GM23338 (cell line): ENCODE measurements at regions not wholly inside any gene's neighbourhood (a gene's known extent, or its start where the extent isn't known, plus 50 kb on each side); places are given as distances from the start of the nearest gene placed in this dataset.

Experiments used
- ATAC-seq: fragments of 200-7000 bp; cut with Tn5 transposase; 3 replicates; pipeline ENCODE4 v1.9.1; 2020
- DNase-seq: peaks from one replicate; pipeline ENCODE4 v3.0.0-alpha.2; 2015; ENCODE audit warnings: low spot score
- H2AFZ ChIP-seq: fragments of 200-600 bp; sonication (generic); 2 replicates; pipeline ENCODE4 v1.8.0; 2016; ENCODE audit warnings: antibody characterized with exemption, mild to moderate bottlenecking, moderate library complexity
- H3F3A ChIP-seq: fragments of 200-600 bp; sonication (generic); replicated peaks from 2 replicates; pipeline ENCODE4 v1.8.0; 2017; ENCODE audit warnings: antibody characterized with exemption, mixed run types, low read depth
- H3K27ac ChIP-seq: fragments of 200-600 bp; sonication (generic); 2 replicates; pipeline ENCODE4 v1.6.1; 2016; ENCODE audit warnings: low read depth
- H3K27me3 ChIP-seq: fragments of 200-600 bp; sonication (generic); 2 replicates; pipeline ENCODE4 v1.8.0; 2016; ENCODE audit warnings: mild to moderate bottlenecking, mixed run types, moderate library complexity; ENCODE audit not compliant: insufficient read depth
- H3K36me3 ChIP-seq: fragments of 200-600 bp; sonication (generic); 2 replicates; pipeline ENCODE4 v1.8.0; 2016; ENCODE audit warnings: mild to moderate bottlenecking; ENCODE audit not compliant: insufficient read depth
- H3K4me1 ChIP-seq: fragments of 200-600 bp; sonication (generic); 2 replicates; pipeline ENCODE4 v1.8.0; 2016; ENCODE audit warnings: mild to moderate bottlenecking, moderate library complexity; ENCODE audit not compliant: insufficient read depth
- H3K4me2 ChIP-seq: fragments of 200-600 bp; sonication (generic); 2 replicates; pipeline ENCODE4 v1.7.1; 2017; ENCODE audit warnings: mixed run types
- H3K4me3 ChIP-seq: fragments of 200-600 bp; sonication (generic); 2 replicates; pipeline ENCODE4 v1.6.1; 2016; ENCODE audit warnings: mixed run types
- H3K79me2 ChIP-seq: fragments of 200-600 bp; sonication (generic); replicated peaks from 2 replicates; pipeline ENCODE4 v1.8.0; 2017; ENCODE audit warnings: mild to moderate bottlenecking; ENCODE audit not compliant: insufficient read depth
- H3K9me2 ChIP-seq: fragments of 200-600 bp; sonication (generic); 2 replicates; pipeline ENCODE4 v1.8.0; 2017; ENCODE audit not compliant: insufficient read depth
- H4K20me1 ChIP-seq: fragments of 200-600 bp; sonication (generic); replicated peaks from 2 replicates; pipeline ENCODE4 v1.8.0; 2017; ENCODE audit warnings: mild to moderate bottlenecking; ENCODE audit not compliant: insufficient read depth
- H3K27ac Mint-ChIP-seq: 2 replicates; pipeline ENCODE4 v1.8.0; 2020; ENCODE audit warnings: inconsistent platforms, mild to moderate bottlenecking, moderate library complexity, mixed read lengths
- H3K27me3 Mint-ChIP-seq: 3 replicates; pipeline ENCODE4 v1.8.0; 2022; ENCODE audit warnings: low read depth, mild to moderate bottlenecking, moderate library complexity, mixed read lengths, inconsistent platforms; ENCODE audit not compliant: insufficient read depth, poor library complexity
- H3K36me3 Mint-ChIP-seq: 3 replicates; pipeline ENCODE4 v1.8.0; 2021; ENCODE audit warnings: low read depth, mild to moderate bottlenecking, inconsistent platforms, moderate library complexity, mixed read lengths
- H3K4me1 Mint-ChIP-seq: 3 replicates; pipeline ENCODE4 v1.8.0; 2020; ENCODE audit warnings: mild to moderate bottlenecking, inconsistent platforms, mixed read lengths
- H3K4me3 Mint-ChIP-seq: 3 replicates; pipeline ENCODE4 v1.8.0; 2021; ENCODE audit warnings: moderate library complexity, mild to moderate bottlenecking, inconsistent platforms, mixed read lengths
- H3K9me3 Mint-ChIP-seq: 3 replicates; pipeline ENCODE4 v1.8.0; 2020; ENCODE audit warnings: moderate library complexity, mild to moderate bottlenecking, inconsistent platforms, mixed read lengths
- CREB1 ChIP-seq: fragments of 250-450 bp; sonication (Bioruptor Pico); IDR thresholded peaks from 2 replicates; pipeline ENCODE4 v1.5.0; 2020; ENCODE audit warnings: low read depth, mild to moderate bottlenecking, moderate library complexity
- EZH2 ChIP-seq: fragments of 200-600 bp; sonication (generic); IDR thresholded peaks from one replicate; pipeline ENCODE4 v1.8.0; 2017; ENCODE audit warnings: antibody characterized with exemption, mild to moderate bottlenecking, low read depth; ENCODE audit not compliant: unreplicated experiment
- EZH2phosphoT487 ChIP-seq: fragments of 200-600 bp; sonication (generic); IDR thresholded peaks from one replicate; pipeline ENCODE4 v1.8.1; 2018; ENCODE audit warnings: antibody characterized with exemption; ENCODE audit not compliant: unreplicated experiment
- JUNB ChIP-seq: IDR thresholded peaks from one replicate; pipeline ENCODE4 v1.6.1; 2016; ENCODE audit warnings: antibody characterized with exemption; ENCODE audit not compliant: unreplicated experiment
- NANOG ChIP-seq: IDR thresholded peaks from 2 replicates; pipeline ENCODE4 v1.6.1; 2016; ENCODE audit warnings: antibody characterized with exemption, borderline replicate concordance
- POLR2AphosphoS5 ChIP-seq: IDR thresholded peaks from 2 replicates; pipeline ENCODE4 v1.6.1; 2016; ENCODE audit warnings: antibody characterized with exemption, low read depth
- STAT1 ChIP-seq: IDR thresholded peaks from one replicate; pipeline ENCODE4 v1.6.1; 2016; ENCODE audit warnings: antibody characterized with exemption; ENCODE audit not compliant: unreplicated experiment
- ZNF114 ChIP-seq: fragments of 250-450 bp; sonication (Bioruptor Pico); IDR thresholded peaks from 2 replicates; pipeline ENCODE4 v1.5.0; 2020; ENCODE audit warnings: mild to moderate bottlenecking, moderate library complexity
- ZNF331 ChIP-seq: fragments of 250-450 bp; sonication (Bioruptor Pico); IDR thresholded peaks from 2 replicates; pipeline ENCODE4 v1.5.0; 2020; ENCODE audit warnings: low read depth, mild to moderate bottlenecking, moderate library complexity
- TF ChIP-seq, protein P1 (sequence below): fragments of 250-450 bp; sonication (Bioruptor Pico); IDR thresholded peaks from 2 replicates; pipeline ENCODE4 v1.5.0; 2020; ENCODE audit warnings: mild to moderate bottlenecking, moderate library complexity
- TF ChIP-seq, protein P2 (sequence below): IDR thresholded peaks from one replicate; pipeline ENCODE4 v1.6.1; 2018; ENCODE audit warnings: antibody characterized with exemption; ENCODE audit not compliant: unreplicated experiment
- TF ChIP-seq, protein P3 (sequence below): IDR thresholded peaks from 2 replicates; pipeline ENCODE4 v1.6.1; 2016; ENCODE audit warnings: antibody characterized with exemption
- TF ChIP-seq, protein P4 (sequence below), 2 experiments: fragments of 200-600 bp in 1 of 2; sonication (generic) in 1 of 2; conservative IDR thresholded peaks; 2 replicates each; pipeline versions ENCODE4 v1.5.1 to v1.6.1; 2016 to 2017; ENCODE audit warnings: antibody characterized with exemption in 2 of 2, low read depth in 2 of 2, mild to moderate bottlenecking in 2 of 2, moderate library complexity in 1 of 2

DNA sequence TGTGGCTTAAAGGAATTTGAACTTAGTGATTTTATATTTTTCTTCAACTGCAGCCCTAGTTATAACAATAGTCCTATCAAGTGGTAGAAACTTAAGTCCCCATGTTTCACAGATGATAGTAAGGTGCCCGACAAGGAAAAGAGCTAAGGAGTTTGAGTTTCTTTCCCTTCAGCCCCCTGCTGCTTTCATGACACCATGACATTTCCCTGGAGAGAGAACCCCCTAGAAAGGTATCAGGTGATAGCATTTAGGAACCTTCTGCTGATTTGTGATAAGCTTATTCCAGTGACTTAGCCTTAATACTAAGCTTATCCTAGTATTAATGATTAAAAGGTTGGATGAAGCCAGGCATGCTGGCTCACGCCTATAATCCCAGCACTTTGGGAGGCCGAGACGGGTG, 623.8 kb upstream of the TYRP1 start:
- Histone ChIP-seq H3K27me3 (no peaks in the 10 kb centered on the region), H3K4me2 (no peak overlapping the region), H3K27ac (no peak overlapping the region), H3K79me2 (no peaks in the 10 kb centered on the region), H2AFZ (no peak overlapping the region), H3K4me3 (no peak overlapping the region), H3K4me1 (no peaks in the 10 kb centered on the region), H3F3A (no peaks in the 10 kb centered on the region), H3K36me3 (no peaks in the 10 kb centered on the region), H4K20me1 (no peaks in the 10 kb centered on the region), H3K9me2 (no peaks in the 10 kb centered on the region)
- peaks cover 15% of the 10 kb centered on the region for H3K9me3 Mint-ChIP-seq
- no peaks in the 10 kb centered on the region for H3K27me3 Mint-ChIP-seq
- H3K36me3 Mint-ChIP-seq, result peaks cover 11% of the 10 kb centered on the region; the same call in 2 of the 3 replicates
- DNase-seq (no peak), ATAC-seq (no peak)
- H3K4me1 Mint-ChIP-seq, result no peaks in the 10 kb centered on the region
- no peak overlapping the region for H3K4me3 Mint-ChIP-seq
- TF ChIP-seq JUNB, result no peak
- TF ChIP-seq, protein P1, sequence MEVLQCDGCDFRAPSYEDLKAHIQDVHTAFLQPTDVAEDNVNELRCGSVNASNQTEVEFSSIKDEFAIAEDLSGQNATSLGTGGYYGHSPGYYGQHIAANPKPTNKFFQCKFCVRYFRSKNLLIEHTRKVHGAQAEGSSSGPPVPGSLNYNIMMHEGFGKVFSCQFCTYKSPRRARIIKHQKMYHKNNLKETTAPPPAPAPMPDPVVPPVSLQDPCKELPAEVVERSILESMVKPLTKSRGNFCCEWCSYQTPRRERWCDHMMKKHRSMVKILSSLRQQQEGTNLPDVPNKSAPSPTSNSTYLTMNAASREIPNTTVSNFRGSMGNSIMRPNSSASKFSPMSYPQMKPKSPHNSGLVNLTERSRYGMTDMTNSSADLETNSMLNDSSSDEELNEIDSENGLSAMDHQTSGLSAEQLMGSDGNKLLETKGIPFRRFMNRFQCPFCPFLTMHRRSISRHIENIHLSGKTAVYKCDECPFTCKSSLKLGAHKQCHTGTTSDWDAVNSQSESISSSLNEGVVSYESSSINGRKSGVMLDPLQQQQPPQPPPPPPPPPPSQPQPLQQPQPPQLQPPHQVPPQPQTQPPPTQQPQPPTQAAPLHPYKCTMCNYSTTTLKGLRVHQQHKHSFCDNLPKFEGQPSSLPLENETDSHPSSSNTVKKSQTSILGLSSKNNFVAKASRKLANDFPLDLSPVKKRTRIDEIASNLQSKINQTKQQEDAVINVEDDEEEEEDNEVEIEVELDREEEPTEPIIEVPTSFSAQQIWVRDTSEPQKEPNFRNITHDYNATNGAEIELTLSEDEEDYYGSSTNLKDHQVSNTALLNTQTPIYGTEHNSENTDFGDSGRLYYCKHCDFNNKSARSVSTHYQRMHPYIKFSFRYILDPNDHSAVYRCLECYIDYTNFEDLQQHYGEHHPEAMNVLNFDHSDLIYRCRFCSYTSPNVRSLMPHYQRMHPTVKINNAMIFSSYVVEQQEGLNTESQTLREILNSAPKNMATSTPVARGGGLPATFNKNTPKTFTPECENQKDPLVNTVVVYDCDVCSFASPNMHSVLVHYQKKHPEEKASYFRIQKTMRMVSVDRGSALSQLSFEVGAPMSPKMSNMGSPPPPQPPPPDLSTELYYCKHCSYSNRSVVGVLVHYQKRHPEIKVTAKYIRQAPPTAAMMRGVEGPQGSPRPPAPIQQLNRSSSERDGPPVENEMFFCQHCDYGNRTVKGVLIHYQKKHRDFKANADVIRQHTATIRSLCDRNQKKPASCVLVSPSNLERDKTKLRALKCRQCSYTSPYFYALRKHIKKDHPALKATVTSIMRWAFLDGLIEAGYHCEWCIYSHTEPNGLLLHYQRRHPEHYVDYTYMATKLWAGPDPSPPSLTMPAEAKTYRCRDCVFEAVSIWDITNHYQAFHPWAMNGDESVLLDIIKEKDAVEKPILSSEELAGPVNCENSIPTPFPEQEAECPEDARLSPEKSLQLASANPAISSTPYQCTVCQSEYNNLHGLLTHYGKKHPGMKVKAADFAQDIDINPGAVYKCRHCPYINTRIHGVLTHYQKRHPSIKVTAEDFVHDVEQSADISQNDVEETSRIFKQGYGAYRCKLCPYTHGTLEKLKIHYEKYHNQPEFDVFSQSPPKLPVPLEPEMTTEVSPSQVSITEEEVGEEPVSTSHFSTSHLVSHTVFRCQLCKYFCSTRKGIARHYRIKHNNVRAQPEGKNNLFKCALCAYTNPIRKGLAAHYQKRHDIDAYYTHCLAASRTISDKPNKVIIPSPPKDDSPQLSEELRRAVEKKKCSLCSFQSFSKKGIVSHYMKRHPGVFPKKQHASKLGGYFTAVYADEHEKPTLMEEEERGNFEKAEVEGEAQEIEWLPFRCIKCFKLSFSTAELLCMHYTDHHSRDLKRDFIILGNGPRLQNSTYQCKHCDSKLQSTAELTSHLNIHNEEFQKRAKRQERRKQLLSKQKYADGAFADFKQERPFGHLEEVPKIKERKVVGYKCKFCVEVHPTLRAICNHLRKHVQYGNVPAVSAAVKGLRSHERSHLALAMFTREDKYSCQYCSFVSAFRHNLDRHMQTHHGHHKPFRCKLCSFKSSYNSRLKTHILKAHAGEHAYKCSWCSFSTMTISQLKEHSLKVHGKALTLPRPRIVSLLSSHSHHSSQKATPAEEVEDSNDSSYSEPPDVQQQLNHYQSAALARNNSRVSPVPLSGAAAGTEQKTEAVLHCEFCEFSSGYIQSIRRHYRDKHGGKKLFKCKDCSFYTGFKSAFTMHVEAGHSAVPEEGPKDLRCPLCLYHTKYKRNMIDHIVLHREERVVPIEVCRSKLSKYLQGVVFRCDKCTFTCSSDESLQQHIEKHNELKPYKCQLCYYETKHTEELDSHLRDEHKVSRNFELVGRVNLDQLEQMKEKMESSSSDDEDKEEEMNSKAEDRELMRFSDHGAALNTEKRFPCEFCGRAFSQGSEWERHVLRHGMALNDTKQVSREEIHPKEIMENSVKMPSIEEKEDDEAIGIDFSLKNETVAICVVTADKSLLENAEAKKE (CRISPR knock-in tag), result no peak
- TF ChIP-seq, protein P2, sequence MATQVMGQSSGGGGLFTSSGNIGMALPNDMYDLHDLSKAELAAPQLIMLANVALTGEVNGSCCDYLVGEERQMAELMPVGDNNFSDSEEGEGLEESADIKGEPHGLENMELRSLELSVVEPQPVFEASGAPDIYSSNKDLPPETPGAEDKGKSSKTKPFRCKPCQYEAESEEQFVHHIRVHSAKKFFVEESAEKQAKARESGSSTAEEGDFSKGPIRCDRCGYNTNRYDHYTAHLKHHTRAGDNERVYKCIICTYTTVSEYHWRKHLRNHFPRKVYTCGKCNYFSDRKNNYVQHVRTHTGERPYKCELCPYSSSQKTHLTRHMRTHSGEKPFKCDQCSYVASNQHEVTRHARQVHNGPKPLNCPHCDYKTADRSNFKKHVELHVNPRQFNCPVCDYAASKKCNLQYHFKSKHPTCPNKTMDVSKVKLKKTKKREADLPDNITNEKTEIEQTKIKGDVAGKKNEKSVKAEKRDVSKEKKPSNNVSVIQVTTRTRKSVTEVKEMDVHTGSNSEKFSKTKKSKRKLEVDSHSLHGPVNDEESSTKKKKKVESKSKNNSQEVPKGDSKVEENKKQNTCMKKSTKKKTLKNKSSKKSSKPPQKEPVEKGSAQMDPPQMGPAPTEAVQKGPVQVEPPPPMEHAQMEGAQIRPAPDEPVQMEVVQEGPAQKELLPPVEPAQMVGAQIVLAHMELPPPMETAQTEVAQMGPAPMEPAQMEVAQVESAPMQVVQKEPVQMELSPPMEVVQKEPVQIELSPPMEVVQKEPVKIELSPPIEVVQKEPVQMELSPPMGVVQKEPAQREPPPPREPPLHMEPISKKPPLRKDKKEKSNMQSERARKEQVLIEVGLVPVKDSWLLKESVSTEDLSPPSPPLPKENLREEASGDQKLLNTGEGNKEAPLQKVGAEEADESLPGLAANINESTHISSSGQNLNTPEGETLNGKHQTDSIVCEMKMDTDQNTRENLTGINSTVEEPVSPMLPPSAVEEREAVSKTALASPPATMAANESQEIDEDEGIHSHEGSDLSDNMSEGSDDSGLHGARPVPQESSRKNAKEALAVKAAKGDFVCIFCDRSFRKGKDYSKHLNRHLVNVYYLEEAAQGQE, result no peak
- TF ChIP-seq ZNF114 (CRISPR knock-in tag), result no peak
- TF ChIP-seq NANOG, result no peak
- TF ChIP-seq, protein P3, sequence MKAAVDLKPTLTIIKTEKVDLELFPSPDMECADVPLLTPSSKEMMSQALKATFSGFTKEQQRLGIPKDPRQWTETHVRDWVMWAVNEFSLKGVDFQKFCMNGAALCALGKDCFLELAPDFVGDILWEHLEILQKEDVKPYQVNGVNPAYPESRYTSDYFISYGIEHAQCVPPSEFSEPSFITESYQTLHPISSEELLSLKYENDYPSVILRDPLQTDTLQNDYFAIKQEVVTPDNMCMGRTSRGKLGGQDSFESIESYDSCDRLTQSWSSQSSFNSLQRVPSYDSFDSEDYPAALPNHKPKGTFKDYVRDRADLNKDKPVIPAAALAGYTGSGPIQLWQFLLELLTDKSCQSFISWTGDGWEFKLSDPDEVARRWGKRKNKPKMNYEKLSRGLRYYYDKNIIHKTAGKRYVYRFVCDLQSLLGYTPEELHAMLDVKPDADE, result no peak
- TF ChIP-seq POLR2AphosphoS5, result no peak
- no peak for TF ChIP-seq STAT1
- TF ChIP-seq EZH2phosphoT487, result no peak
- no peak for TF ChIP-seq CREB1 (CRISPR knock-in tag)
- TF ChIP-seq, protein P4, sequence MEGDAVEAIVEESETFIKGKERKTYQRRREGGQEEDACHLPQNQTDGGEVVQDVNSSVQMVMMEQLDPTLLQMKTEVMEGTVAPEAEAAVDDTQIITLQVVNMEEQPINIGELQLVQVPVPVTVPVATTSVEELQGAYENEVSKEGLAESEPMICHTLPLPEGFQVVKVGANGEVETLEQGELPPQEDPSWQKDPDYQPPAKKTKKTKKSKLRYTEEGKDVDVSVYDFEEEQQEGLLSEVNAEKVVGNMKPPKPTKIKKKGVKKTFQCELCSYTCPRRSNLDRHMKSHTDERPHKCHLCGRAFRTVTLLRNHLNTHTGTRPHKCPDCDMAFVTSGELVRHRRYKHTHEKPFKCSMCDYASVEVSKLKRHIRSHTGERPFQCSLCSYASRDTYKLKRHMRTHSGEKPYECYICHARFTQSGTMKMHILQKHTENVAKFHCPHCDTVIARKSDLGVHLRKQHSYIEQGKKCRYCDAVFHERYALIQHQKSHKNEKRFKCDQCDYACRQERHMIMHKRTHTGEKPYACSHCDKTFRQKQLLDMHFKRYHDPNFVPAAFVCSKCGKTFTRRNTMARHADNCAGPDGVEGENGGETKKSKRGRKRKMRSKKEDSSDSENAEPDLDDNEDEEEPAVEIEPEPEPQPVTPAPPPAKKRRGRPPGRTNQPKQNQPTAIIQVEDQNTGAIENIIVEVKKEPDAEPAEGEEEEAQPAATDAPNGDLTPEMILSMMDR (conservative IDR thresholded peaks at IDR 0.05; ENCODE audit: low read depth in 2 of 2), result no peak
- no peak for TF ChIP-seq ZNF331 (CRISPR knock-in tag)
- TF ChIP-seq EZH2, result no peak
- no peak overlapping the region for H3K27ac Mint-ChIP-seq
